ENCODE measurements at regions not wholly inside any gene's neighbourhood (a gene's known extent, or its start where the extent isn't known, plus 50 kb on each side); places are given as distances from the start of the nearest gene placed in this dataset.
"Not testable (repeated sequence)": the region's sequence is repeated elsewhere in the genome, so short reads cannot be mapped to it uniquely, and the experiment has no call there.

DNA sequence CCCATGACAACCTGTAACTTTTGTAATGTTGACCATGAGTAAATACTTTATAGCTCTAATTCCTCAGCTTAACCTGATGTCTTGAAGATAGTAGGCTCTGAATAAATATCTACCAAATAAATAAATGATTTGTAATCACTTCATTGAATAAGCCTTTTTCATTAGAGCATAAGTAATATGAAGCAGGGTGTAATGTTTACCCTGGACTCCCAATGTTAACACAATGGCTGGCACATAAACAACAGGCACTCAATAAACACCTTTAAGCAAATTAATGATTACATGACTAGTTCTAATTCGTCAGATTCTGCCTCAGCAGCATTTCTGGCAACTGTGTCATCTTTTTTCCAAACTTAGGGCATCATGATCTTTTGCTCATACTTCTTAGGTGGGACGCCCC, 396.3 kb downstream of the LIG4 start:
- no peak for DNase-seq (ENCODE audit: low spot score)

DNA sequence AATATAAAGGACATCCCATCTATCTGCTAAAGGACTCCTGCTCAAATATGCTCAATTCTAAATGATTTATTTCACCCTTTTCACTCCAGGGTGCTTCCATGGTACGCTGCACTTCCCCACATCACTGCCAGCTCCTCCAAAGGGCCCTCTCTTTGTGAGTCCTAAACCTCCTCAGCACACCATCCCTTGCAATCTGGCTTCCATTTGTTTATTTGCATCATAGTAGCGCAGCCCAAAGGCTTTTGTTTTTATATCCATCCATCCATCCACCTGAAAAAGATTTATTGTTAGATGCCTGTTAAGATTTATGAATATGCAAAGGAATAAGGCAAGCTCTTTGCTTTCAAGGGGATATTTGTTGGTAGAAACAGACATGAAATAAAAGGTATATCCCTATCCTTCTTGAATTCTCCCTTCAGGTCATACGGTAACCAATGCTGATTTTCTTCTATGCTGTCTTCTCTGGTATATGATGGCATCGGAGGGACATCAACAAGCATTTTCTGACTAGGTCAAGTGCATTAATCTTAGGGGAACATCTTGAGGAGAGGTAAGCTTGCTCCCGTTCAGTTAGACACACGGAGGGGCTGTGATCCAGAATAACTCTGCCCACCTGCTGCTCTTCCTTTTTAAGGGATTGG, 397.6 kb downstream of the LIG4 start:
- DNase-seq (ENCODE audit: low spot score) = no peak

DNA sequence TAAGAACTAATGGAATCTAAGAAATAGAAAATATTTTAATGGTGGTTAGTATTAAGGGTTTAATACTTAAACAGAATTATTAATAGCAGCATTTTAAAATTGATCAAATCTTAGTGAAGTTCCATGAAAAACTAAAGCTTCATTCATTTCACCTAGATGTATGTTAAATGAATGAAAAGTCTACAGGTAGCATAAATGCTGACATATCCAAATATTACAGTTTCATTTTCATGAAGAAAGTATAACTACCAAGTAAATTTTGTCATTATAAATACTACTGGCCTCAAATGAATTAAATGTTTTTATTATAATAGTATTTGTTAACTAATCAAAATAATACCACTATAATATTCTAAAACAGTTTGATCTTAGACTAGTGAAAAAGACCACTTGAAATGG, 403.3 kb downstream of the LIG4 start:
- DNase-seq (ENCODE audit: low spot score) = no peak

DNA sequence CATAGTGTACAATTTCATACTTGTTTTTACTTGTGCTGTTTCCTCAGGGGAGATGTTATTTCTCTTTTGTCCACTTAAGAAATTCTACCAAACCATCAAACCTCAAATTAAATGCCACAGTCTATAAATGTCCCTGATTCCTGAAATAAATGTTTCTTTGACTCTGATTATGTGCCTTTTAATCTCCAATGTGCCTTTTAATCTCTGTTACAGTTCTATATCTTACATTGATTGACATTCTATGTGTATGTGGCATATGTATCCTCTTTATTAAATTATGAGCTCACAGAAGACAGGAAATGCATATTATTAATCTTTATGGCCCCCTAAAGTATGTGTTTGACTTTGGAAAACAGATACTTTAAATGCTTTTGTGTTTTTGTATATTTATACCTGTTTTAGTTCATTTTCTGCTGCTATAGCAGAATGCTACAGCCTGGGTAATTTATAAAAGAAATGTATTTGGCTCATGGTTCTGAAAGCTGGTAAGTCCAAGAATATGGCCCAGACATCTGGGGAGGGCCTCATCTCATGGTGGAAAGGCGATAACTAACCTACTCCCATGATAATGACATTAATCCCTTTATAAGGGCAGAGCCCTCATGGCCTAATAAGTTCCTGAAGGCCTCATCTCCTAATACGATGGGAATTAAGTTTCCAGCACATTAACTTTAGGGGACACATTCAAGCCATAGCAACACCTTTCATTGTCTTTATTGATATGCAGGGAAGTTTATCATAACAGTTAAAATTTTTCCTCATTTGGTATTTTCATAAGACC, 403.9 kb downstream of the LIG4 start:
- no peak for DNase-seq (ENCODE audit: low spot score)

DNA sequence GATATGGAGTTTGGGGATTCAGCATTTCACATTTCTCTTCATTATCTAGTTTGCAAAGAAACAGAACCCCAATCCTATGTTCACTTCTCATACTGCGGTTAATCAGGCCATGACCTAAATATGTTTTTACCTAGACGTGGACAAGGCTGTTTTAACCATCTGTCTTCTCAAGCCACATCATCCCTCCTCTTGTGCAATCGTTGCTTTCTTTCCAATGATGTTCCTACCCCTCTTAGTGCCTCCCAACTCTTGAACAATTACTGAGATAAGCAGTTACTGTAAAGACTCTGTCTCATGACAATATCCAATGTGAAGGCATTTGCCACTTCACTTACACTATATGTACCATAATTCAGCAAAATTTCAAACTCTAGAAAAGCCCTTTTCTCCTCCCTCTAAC, 406.2 kb downstream of the LIG4 start:
- DNase-seq (ENCODE audit: low spot score) = no peak

DNA sequence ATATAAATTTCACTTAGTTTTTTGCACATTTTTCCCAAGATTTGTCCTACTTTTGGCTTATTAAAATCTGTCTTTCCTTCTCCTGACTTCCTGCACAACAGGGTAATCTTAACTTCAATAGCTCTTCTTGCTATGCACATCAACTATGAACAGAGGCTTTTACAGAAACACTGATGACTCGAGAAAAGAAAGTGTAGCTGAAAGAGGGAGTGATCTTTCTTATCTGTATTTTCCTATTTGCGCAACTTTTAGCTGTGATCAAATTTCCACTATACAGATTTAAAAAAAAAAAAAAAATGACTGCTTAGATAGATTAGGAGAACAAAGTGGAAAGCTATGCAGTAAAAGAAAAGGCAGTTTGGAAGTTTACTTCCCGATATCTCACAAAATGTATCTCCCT, 406.9 kb downstream of the LIG4 start:
- DNase-seq (ENCODE audit: low spot score) = no peak

DNA sequence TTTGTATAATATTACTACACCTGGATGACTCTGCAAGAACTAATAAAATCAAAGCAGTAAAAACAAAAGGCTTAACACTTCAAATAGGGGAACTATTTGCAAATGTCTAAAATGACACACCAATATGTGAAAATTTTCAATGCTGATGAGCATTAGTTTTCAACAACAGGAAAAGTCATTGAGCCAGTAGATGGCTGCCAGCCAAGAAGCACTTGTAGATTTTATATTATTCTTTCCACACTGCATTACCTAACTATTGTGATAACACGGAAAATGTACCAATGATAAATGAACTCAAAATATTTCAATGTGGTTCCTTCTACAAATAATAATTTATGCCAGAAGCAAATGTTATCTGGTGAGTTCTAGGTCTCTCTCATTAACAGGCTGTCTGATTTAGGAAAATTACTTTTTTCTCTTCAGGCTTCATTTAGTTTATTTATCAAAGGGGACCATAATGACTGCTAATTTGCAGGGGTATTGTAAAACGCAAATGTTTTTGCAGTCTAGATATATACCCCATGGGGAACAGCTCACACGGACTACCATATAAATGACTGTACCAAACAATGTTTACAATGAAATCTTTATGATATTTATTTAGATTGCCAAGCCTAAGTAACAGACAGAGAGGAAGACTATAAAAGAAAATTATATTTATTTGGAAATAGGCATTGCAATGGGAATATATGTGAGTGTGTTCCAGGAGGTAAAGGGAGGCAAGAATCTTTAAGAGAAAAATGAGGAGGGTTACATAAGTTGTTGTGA, 407.8 kb downstream of the LIG4 start:
- DNase-seq (ENCODE audit: low spot score) = no peak

DNA sequence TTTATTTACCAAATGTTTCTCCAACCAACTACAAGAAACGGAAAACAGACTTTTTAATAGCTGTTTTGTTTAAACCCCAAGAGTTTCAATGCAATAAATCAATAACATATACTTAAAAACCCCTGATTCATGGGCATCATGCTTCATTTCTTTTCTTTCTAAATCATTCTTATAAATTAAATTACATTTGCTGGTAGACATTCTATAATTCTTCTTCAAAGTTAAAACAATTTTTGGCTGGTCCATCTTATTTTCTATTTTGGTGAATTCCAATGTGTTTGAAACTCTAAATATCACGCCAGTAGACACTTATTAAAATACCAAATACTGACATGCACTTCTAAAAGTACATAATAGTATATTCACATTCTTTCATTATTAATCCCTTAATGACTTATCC, 408.6 kb downstream of the LIG4 start:
- DNase-seq (ENCODE audit: low spot score) = no peak

DNA sequence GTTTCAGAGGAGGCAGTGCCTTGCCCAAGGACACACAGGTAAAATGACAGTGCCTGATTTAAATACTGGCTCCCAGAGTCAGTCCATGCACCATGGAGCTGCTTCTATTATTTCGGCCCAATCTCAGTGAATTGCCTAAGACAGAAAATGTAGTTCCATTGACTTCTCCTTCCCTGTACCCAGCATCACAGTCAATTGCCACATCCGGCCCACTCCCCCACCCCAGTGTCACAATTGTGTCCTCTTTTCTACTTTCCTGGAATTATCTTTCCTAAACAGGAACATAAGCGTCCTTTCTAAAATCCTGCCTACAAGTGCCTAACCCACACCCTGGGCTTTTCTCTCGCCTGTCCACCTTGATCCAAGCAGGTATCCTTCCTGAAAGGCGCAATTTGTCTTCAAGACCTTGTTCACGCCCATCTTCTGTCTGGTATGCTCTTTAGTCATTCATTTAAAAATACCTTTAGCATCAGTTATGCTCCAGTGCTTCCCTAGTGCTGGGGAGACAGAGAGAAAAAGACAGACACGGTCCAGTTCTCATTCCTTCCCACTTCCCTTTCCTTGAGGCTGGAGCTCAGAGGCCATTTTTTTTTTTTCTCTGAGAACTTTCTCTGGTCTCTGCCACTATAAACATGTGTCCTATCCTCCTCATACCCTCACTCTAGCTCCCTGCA, 411.4 kb downstream of the LIG4 start:
- DNase-seq (ENCODE audit: low spot score) = no peak

DNA sequence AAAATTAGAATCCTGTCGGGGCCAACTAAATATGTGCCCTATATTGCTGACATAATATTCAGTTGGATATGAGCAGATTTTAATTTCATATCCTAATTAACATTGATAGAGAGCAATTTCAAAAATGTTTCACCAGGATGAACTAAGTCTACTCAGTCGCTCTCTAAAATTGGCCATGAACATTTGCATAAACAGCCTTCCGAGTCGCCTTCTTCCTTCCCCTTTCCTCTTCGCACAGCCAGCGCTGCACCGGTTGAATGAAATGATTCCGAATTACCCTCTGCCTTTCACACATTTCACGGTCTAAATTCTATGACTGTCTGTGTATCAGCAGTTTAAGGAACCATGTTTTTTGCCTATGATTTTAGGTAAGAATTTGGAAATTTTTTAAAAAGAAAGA, 413.7 kb downstream of the LIG4 start:
- no peak for DNase-seq (ENCODE audit: low spot score)

DNA sequence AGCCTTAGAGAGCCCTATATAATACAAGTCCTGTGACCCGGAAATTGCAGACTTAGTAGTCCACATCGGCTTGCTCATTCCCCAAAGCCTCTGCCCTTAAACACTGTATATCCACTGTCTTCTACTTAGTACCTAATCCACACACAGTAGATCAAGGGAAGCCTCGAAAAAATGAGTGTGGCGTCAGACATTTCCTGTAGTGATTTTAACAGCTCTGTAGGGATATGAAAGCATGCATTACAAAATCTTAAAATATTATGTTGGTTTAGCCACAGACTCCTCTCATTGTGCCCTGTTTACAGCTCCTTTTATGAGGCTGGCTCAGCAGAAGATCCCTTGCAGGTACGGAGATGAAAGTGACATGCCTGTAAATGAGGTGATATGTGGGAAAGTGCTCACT, 416.3 kb downstream of the LIG4 start:
- DNase-seq (ENCODE audit: low spot score) = no peak

DNA sequence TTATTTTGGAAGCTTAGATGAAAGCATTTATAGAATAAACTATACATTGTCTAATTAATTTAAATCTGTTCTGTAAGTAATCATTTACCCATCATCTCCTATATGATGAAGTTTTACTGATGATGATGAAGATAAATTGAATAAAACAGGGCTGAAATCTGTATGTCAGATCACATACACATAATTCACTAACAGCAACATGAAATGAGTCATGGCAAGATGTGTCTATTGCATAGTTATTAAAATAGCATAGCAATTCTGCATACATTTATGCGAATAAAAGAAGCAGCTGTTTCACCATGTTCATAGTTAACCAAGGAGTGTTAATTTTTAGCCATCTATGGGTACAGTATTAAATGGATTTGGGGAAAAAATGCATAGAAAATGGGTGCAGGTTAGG, 424.9 kb downstream of the LIG4 start:
- no peak for DNase-seq (ENCODE audit: low spot score)

DNA sequence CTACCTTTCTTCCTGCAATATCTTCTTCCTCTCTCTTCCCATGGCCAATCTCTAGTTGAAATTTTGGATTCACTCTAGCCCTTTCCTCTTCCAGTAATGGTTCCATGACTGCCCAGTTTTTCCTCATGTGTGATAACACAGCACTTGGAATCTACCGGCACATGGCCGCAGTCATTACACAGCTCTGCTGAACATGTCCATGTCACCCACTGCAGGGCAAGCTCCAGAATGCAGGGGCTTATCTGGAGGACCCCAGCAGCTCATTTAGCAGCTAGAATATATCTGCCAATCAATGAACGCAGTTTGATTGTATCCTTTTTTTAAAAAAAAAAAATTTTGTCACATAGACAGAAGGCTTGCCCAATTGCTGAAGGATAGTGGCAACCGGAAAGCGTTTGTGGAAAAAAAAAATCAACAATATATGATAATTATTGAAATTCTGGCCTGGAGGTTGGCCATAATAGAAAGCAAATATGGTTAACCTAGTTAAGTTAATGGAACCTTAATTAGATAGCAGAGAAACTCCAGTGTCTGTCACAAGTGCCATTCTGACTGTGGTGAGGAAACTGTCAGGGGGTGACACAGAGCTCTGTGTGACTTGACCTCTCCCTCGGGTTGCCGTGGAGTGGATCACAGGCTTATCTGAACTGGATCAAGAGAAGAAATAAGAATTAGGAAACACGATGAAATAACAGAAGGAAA, 426.7 kb downstream of the LIG4 start:
- DNase-seq (ENCODE audit: low spot score) = no peak

DNA sequence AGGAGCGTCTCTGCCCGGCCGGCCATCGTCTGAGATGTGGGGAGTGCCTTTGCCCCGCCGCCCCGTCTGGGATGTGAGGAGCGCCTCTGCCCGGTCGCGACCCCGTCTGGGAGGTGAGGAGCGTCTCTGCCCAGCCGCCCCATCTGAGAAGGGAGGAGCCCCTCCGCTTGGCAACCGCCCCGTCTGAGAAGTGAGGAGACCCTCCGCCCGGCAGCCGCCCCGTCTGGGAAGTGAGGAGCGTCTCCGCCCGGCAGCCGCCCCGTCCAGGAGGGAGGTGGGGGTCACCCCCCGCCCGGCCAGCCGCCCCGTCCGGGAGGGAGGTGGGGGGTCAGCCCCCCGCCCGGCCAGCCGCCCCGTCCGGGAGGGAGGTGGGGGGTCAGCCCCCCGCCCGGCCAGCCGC, 432.7 kb downstream of the LIG4 start:
- DNase-seq (ENCODE audit: low spot score) = not testable (repeated sequence)

DNA sequence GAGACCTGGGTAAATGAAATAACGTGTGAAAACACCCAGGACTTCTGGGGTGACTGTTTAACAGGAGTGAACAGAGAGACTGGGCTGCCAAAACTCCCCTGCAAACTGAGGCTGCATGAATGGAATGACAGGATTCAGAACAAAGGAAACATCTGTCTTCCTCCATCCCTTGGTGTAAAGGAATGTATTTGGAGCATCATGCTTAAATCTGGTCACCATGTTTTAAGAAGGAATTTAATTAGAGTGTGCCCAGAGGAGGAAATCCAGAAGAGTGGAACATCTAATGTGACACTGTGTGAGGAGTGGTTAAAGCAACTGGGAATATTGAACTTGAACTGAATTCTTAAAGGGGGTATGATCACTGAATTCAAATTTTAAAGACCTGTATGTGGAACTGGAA, 437.2 kb downstream of the LIG4 start:
- DNase-seq (ENCODE audit: low spot score) = no peak

DNA sequence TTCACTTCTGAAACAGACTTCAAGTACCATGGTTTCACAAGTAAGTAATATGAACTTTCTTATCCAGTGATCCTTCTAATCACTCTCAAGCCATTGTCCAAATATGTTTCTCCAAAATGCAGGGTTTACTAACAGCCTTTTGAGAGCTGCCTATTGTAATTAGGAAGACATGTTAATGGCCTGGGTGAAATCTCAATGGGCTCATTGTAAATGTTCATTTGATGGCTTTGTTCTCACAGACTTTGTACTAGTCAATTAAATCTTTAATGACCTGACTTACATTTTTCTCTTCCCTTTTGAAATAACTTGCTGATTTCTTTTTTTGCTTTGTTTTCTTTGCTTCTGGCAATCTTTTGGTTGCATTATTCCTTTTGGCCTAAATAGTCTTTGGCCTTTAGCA, 444.8 kb downstream of the LIG4 start:
- no peak for DNase-seq (ENCODE audit: low spot score)

DNA sequence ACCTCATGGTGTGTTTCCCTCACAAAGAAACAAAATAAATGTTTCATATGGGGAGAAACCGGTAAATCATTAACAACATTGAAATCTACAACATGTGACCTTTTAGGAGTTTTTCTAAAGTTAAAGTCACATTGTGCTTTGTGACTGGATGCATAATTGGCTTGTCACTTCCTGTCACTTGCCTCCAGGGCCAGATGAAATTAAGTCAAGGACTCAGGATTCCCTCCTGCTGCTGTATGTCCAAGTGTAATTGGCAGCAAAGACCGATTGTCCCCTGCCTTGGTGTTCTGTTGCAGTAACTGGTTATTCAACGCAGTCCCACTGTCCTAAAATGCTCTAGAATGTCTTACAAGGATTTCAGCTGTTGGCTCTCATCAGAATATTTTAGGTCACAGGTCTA, 448.2 kb downstream of the LIG4 start:
- DNase-seq (ENCODE audit: low spot score) = no peak

DNA sequence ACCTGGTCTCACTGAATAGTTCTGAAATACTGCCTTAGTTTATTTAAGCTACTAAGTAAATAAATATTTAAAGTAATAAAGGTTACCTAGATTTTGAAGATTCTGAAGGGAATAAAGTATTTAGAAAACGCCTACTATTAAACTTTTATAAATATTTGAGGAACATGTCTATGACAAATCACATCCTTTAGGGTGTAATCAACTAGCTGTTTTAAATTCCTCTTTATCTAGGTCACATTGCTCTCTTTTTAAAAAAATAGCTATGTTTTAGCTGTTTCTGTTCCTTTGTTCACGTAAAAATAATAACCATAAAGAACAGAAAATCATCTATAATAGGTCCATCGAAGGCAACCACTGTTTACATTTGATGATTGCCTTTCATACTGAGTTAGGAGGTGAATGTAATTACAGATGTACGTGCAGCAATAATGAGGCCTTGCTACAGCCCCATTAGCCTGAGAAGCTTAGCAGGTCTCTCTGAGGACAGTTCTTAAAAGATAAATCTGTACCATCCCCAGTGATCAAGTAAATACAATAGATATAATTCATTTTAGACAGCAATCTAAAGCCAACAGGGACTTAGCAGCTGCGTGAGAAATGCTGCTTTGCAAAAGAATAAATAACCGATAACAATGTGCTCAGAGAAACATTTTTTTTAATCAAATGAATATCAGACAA, 449.5 kb downstream of the LIG4 start:
- no peak for DNase-seq (ENCODE audit: low spot score)

DNA sequence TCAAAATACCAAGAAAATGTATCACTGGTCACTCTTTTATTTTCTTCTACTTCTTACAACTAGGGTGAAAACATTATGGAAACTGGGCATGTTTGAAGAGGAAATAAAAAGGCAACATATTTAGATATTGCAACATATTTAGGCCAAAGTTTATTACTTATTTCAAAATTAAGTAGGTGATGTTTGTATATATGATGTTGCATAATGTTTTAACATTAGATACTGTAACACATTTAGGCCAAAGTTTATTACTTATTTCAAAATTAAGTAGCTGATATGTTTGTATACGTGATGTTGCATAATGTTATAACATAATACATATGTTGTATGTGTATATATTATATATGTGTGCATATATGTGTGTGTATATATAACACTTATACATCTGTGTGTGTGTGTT, 451.3 kb downstream of the LIG4 start:
- DNase-seq (ENCODE audit: low spot score) = no peak

DNA sequence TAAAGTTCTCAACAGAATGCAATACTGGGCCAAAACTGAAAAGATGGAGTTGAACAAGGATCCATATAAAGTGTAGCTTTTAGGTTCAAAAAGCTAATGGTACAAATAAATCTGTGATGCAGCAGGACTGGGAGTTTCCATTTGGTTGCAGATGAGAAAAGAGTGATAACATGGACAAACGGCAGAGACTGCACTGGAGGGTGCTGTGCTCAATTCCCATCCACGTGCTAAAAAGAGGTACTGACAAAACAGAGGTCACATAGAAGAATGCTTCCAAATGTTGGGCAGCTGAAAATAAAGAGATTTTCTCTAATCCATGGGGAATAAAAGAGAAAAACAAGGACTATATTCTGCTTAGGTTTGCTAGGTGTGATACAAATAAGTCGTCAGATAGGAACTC, 461.6 kb downstream of the LIG4 start:
- DNase-seq (ENCODE audit: low spot score) = no peak

DNA sequence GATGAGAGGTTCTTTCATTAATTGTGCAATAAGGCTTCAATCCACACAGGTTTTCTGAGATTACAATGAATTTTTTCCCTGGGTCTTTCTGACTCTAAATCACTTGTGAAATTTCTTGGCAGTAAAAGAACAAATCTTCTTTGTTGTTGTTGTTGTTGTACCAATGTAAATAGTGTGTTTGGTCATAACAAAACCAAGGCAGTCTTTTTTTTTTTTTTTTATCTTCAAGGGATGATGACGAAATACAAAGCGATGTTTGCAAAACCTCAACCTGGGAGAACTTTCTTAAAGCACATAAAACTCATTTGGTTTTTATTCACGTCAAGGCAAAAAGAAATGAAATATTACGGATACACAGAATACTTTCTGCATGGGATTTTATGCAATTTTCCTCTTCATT, 462.0 kb downstream of the LIG4 start:
- no peak for DNase-seq (ENCODE audit: low spot score)

DNA sequence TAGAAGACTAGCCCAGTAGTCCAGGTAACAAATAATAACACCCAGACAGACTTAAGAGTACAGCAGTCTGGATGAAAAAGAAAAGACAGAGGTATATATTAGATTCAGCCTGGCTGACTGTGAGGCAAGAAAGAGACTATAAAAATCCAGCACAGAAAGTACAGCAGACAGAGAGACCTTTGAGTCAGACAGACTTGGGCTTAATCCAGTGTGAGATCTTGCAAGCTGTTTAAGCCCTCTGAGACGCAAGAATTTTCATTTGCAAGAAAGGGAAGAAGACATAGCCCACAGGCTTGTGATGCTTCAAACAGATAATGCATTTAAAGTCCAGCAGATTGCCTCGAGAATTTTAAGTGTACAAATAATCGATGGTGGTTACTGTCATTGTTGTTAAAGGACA, 471.4 kb downstream of the LIG4 start:
- DNase-seq (ENCODE audit: low spot score) = no peak
